ENCODE measurements at regions not wholly inside any gene's neighbourhood (a gene's known extent, or its start where the extent isn't known, plus 50 kb on each side); places are given as distances from the start of the nearest gene placed in this dataset.

- no peak overlapping the region for H3K27ac ChIP-seq
- H3K27me3 ChIP-seq, result no peaks in the 10 kb centered on the region
- TF ChIP-seq, protein P1, sequence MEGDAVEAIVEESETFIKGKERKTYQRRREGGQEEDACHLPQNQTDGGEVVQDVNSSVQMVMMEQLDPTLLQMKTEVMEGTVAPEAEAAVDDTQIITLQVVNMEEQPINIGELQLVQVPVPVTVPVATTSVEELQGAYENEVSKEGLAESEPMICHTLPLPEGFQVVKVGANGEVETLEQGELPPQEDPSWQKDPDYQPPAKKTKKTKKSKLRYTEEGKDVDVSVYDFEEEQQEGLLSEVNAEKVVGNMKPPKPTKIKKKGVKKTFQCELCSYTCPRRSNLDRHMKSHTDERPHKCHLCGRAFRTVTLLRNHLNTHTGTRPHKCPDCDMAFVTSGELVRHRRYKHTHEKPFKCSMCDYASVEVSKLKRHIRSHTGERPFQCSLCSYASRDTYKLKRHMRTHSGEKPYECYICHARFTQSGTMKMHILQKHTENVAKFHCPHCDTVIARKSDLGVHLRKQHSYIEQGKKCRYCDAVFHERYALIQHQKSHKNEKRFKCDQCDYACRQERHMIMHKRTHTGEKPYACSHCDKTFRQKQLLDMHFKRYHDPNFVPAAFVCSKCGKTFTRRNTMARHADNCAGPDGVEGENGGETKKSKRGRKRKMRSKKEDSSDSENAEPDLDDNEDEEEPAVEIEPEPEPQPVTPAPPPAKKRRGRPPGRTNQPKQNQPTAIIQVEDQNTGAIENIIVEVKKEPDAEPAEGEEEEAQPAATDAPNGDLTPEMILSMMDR (IDR thresholded peaks at IDR 0.05), result no peak
- no peak for TF ChIP-seq POLR2A (IDR thresholded peaks at IDR 0.05)
- H3K36me3 ChIP-seq, result no peaks in the 10 kb centered on the region
- DNase-seq, result no peak
- H3K4me1 ChIP-seq, result no peaks in the 10 kb centered on the region
- no peak overlapping the region for H3K4me3 ChIP-seq
- H3K9me3 ChIP-seq, result no peaks in the 10 kb centered on the region
These were observed 194.0 kb downstream of the AHR start for GRCh38 chr7:17492437-17492836.

GRCh38 chr7:17493446-17493845 lies 195.0 kb downstream of the AHR start:
- Histone ChIP-seq H3K36me3 (no peaks in the 10 kb centered on the region), H3K4me1 (no peaks in the 10 kb centered on the region), H3K27ac (no peak overlapping the region), H3K4me3 (no peak overlapping the region), H3K27me3 (no peaks in the 10 kb centered on the region), H3K9me3 (no peaks in the 10 kb centered on the region)
- TF ChIP-seq, protein P1 (IDR thresholded peaks at IDR 0.05), result no peak
- no peak for DNase-seq

- TF ChIP-seq, protein P1 (IDR thresholded peaks at IDR 0.05), result no peak
- TF ChIP-seq POLR2A (IDR thresholded peaks at IDR 0.05), result no peak
- Histone ChIP-seq H3K4me1 (no peaks in the 10 kb centered on the region), H3K9me3 (no peaks in the 10 kb centered on the region), H3K36me3 (no peaks in the 10 kb centered on the region), H3K27ac (no peak overlapping the region), H3K27me3 (no peaks in the 10 kb centered on the region), H3K4me3 (no peak overlapping the region)
- DNase-seq, result no peak
These were observed 197.4 kb downstream of the AHR start for GRCh38 chr7:17495655-17496394.

- Histone ChIP-seq H3K27me3 (no peaks in the 10 kb centered on the region), H3K4me3 (no peak overlapping the region), H3K4me1 (no peaks in the 10 kb centered on the region), H3K9me3 (no peaks in the 10 kb centered on the region), H3K36me3 (no peaks in the 10 kb centered on the region), H3K27ac (no peak overlapping the region)
- DNase-seq, result no peak
- TF ChIP-seq POLR2A (IDR thresholded peaks at IDR 0.05), result no peak
- TF ChIP-seq, protein P1 (IDR thresholded peaks at IDR 0.05), result no peak
These were observed 198.7 kb downstream of the AHR start for GRCh38 chr7:17497136-17497535.

GRCh38 chr7:17497549-17498167 lies 199.2 kb downstream of the AHR start:
- Histone ChIP-seq H3K9me3 (no peaks in the 10 kb centered on the region), H3K27ac (no peak overlapping the region), H3K36me3 (no peaks in the 10 kb centered on the region), H3K4me1 (no peaks in the 10 kb centered on the region), H3K4me3 (no peak overlapping the region), H3K27me3 (no peaks in the 10 kb centered on the region)
- TF ChIP-seq POLR2A (IDR thresholded peaks at IDR 0.05), result no peak
- TF ChIP-seq, protein P1 (IDR thresholded peaks at IDR 0.05), result no peak
- DNase-seq, result no peak
